WTC11 (cell line): ENCODE measurements at regions not wholly inside any gene's neighbourhood (a gene's known extent, or its start where the extent isn't known, plus 50 kb on each side); places are given as distances from the start of the nearest gene placed in this dataset.

Experiments used
- ATAC-seq: fragments of 200-7000 bp; cut with Tn5 transposase; 2 replicates; pipeline ENCODE4 v1.10.0; 2021; ENCODE audit warnings: mild to moderate bottlenecking, moderate library complexity
- CTCF ChIA-PET: fragments of 300-600 bp; sonication (Branson Sonifier 250); formaldehyde crosslinking; loops from one replicate; lab custom pipeline; 2021; ENCODE audit warnings: antibody characterized with exemption; lab: Charles Lee
- POLR2A ChIA-PET: fragments of 350-600 bp; sonication (Branson Sonifier 250); formaldehyde crosslinking; loops from one replicate; lab custom pipeline; 2021; ENCODE audit warnings: antibody characterized with exemption; lab: Charles Lee
- DNase-seq: peaks from one replicate; pipeline ENCODE4 v3.0.0; 2021; ENCODE audit warnings: low spot score
- H3K27ac Mint-ChIP-seq: 2 replicates; pipeline ENCODE4 v1.8.0; 2021; ENCODE audit warnings: mixed read lengths
- H3K27me3 Mint-ChIP-seq: 2 replicates; pipeline ENCODE4 v1.8.0; 2021; ENCODE audit warnings: low read depth, mild to moderate bottlenecking, moderate library complexity, mixed read lengths
- H3K36me3 Mint-ChIP-seq: 2 replicates; pipeline ENCODE4 v1.8.0; 2021; ENCODE audit warnings: mixed read lengths
- H3K4me1 Mint-ChIP-seq: 2 replicates; pipeline ENCODE4 v1.8.0; 2022; ENCODE audit warnings: mixed read lengths
- H3K4me3 Mint-ChIP-seq: 2 replicates; pipeline ENCODE4 v1.8.0; 2021; ENCODE audit warnings: mild to moderate bottlenecking, moderate library complexity, mixed read lengths
- H3K9me3 Mint-ChIP-seq: 2 replicates; pipeline ENCODE4 v1.8.0; 2021; ENCODE audit warnings: mixed read lengths
- CREM ChIP-seq: sonication (generic); formaldehyde crosslinking; IDR thresholded peaks from 2 replicates; pipeline ENCODE4 v1.8.1; 2022; ENCODE audit warnings: mild to moderate bottlenecking, missing genetic modification reagents, moderate library complexity
- E2F4 ChIP-seq: sonication (generic); formaldehyde crosslinking; IDR thresholded peaks from 2 replicates; pipeline ENCODE4 v1.8.1; 2022; ENCODE audit warnings: low read depth, mild to moderate bottlenecking, moderate library complexity, missing genetic modification reagents, borderline replicate concordance
- FOXP4 ChIP-seq: sonication (generic); formaldehyde crosslinking; IDR thresholded peaks from 2 replicates; pipeline ENCODE4 v1.8.0; 2022; ENCODE audit warnings: mild to moderate bottlenecking, missing genetic modification reagents
- ZNF671 ChIP-seq: fragments of 250-450 bp; sonication (Bioruptor Pico); IDR thresholded peaks from 2 replicates; pipeline ENCODE4 v1.8.0; 2021; ENCODE audit warnings: mild to moderate bottlenecking
- TF ChIP-seq, protein P1 (sequence below): fragments of 250-450 bp; sonication (Bioruptor Pico); conservative IDR thresholded peaks from 2 replicates; pipeline ENCODE4 v1.9.0; 2021; ENCODE audit warnings: mild to moderate bottlenecking
- TF ChIP-seq, protein P2 (sequence below): fragments of 200-600 bp; IDR thresholded peaks from 2 replicates; pipeline ENCODE4 v1.8.0; 2022; ENCODE audit warnings: antibody characterized with exemption
- TF ChIP-seq, protein P3 (sequence below): sonication (generic); formaldehyde crosslinking; IDR thresholded peaks from 2 replicates; pipeline ENCODE4 v1.8.1; 2023; ENCODE audit warnings: mild to moderate bottlenecking, missing genetic modification reagents, moderate library complexity
- TF ChIP-seq, protein P4 (sequence below): sonication (generic); formaldehyde crosslinking; IDR thresholded peaks from 2 replicates; pipeline ENCODE4 v1.8.1; 2023; ENCODE audit warnings: mild to moderate bottlenecking, moderate library complexity, missing genetic modification reagents

DNA sequence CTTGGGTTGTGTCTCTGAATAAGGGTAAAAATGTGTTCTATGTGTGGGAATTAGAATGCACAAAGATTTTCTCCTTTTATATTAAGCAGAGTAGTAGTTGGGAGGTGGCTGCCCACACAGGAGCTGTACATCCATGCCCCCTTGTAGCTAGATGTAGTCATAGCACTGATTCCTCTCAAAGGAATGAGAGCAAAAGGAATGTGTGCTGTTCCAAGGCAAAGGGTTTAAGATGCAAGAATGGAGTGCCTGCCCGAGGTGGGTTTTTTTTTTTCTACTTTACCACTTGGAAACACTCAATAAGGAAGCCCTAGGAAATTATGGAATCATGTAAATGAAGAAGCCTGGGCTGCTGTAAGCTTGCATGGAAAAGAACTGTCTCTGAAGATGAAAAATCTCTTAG lies 2183.2 kb upstream of the AGA start (continued):
- TF ChIP-seq, protein P1, sequence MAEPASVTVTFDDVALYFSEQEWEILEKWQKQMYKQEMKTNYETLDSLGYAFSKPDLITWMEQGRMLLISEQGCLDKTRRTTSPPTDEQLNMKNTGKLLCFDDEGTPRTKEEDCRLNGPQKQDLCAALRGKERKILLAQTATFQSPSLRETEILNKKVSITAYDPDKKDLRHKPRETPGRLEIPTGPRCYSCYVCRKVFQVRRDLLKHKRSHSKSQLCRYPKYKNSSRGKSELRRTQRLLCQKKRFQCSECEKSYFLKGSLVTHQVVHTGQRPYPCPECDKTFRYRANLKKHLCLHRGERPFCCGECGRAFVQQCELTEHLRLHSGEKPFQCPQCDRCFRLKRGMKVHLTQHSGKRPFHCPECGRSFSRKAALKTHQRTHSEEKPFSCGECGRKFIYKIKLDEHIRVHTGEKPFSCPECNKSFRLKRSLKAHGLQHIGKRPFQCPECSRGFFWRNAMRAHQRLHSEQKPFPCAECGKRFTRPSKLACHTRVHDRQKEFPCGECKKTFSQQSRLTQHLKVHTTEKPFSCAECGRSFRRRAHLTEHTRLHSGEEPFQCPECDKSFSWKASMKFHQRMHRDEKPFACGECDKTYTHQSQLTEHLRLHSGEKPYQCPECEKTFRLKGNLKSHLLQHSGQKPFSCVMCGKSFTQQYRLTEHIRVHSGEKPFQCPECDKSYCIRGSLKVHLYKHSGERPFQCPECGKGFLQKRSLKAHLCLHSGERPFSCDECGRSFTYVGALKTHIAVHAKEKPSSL (CRISPR knock-in tag): no peak
- TF ChIP-seq E2F4 (CRISPR knock-in tag): no peak
- TF ChIP-seq FOXP4 (CRISPR knock-in tag): no peak
- TF ChIP-seq, all 79 proteins: peak for 0

GRCh38 chr4:179626687-179627086 lies 2184.4 kb upstream of the AGA start:
- peak; percentile 51 for DNase-seq
- CTCF ChIA-PET: interaction anchor here (0.6 to 1.3 kb wide), 7 partner anchors 11 to 658 kb away, joined by 3 to 5 read pairs (median 3); no protein-coding TSS in a partner anchor
- TF ChIP-seq, protein P2, sequence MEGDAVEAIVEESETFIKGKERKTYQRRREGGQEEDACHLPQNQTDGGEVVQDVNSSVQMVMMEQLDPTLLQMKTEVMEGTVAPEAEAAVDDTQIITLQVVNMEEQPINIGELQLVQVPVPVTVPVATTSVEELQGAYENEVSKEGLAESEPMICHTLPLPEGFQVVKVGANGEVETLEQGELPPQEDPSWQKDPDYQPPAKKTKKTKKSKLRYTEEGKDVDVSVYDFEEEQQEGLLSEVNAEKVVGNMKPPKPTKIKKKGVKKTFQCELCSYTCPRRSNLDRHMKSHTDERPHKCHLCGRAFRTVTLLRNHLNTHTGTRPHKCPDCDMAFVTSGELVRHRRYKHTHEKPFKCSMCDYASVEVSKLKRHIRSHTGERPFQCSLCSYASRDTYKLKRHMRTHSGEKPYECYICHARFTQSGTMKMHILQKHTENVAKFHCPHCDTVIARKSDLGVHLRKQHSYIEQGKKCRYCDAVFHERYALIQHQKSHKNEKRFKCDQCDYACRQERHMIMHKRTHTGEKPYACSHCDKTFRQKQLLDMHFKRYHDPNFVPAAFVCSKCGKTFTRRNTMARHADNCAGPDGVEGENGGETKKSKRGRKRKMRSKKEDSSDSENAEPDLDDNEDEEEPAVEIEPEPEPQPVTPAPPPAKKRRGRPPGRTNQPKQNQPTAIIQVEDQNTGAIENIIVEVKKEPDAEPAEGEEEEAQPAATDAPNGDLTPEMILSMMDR: peak; percentile 63; the same call in 1 of the 2 replicates
- TF ChIP-seq CREM (CRISPR knock-in tag): no peak
- TF ChIP-seq, all 79 proteins: peak for 1
- no peaks in the 10 kb centered on the region for H3K9me3 Mint-ChIP-seq
- H3K36me3 Mint-ChIP-seq: no peaks in the 10 kb centered on the region
- H3K4me1 Mint-ChIP-seq: 0 out of 2 replicates have a peak, but pooled peaks cover 5% of the 10 kb centered on the region
- peak; percentile 98 for ATAC-seq
- no peak overlapping the region for H3K27ac Mint-ChIP-seq
- no peak overlapping the region for H3K4me3 Mint-ChIP-seq
- no peaks in the 10 kb centered on the region for H3K27me3 Mint-ChIP-seq
- POLR2A ChIA-PET: no interaction called here

DNA sequence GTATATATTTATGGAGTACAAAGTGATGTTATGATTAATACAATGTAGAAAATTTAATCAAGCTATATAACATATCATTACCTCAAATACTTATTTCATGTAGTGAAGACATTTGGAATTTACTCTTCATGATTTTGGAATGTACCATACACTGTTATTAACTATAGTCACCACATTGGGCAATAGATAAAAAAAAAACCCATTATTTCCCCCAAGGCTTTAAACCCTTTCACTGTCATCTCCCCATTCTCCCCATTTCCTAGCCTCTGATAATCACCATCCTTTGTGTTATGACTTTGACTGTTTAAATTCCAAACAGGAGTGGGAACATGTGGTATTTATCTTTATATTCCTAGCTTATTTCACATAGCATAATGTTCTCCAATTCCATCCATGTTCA lies 2189.1 kb upstream of the AGA start:
- Mint-ChIP-seq H3K27ac (no peak overlapping the region), H3K27me3 (no peaks in the 10 kb centered on the region), H3K36me3 (peaks cover 7% of the 10 kb centered on the region), H3K4me3 (no peak overlapping the region), H3K4me1 (no peaks in the 10 kb centered on the region), H3K9me3 (peaks cover 11% of the 10 kb centered on the region)
- POLR2A ChIA-PET: no interaction called here
- DNase-seq (no peak), ATAC-seq (no peak)
- CTCF ChIA-PET: no interaction called here
- TF ChIP-seq, protein P3, sequence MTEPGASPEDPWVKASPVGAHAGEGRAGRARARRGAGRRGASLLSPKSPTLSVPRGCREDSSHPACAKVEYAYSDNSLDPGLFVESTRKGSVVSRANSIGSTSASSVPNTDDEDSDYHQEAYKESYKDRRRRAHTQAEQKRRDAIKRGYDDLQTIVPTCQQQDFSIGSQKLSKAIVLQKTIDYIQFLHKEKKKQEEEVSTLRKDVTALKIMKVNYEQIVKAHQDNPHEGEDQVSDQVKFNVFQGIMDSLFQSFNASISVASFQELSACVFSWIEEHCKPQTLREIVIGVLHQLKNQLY: no peak
- no peak for TF ChIP-seq ZNF671 (CRISPR knock-in tag)

GRCh38 chr4:179634862-179635261 lies 2192.6 kb upstream of the AGA start:
- no peak for ATAC-seq
- no peak overlapping the region for H3K27ac Mint-ChIP-seq

More at GRCh38 chr4:179634862-179635261, 2192.6 kb upstream of the AGA start:
- no peak for DNase-seq
- peaks cover 33% of the 10 kb centered on the region for H3K9me3 Mint-ChIP-seq
- H3K4me1 Mint-ChIP-seq: no peaks in the 10 kb centered on the region
- POLR2A ChIA-PET: no interaction called here
- TF ChIP-seq, protein P4, sequence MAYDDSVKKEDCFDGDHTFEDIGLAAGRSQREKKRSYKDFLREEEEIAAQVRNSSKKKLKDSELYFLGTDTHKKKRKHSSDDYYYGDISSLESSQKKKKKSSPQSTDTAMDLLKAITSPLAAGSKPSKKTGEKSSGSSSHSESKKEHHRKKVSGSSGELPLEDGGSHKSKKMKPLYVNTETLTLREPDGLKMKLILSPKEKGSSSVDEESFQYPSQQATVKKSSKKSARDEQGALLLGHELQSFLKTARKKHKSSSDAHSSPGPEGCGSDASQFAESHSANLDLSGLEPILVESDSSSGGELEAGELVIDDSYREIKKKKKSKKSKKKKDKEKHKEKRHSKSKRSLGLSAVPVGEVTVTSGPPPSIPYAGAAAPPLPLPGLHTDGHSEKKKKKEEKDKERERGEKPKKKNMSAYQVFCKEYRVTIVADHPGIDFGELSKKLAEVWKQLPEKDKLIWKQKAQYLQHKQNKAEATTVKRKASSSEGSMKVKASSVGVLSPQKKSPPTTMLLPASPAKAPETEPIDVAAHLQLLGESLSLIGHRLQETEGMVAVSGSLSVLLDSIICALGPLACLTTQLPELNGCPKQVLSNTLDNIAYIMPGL (CRISPR knock-in tag): no peak
- H3K27me3 Mint-ChIP-seq: no peaks in the 10 kb centered on the region
- peaks cover 31% of the 10 kb centered on the region for H3K36me3 Mint-ChIP-seq
- CTCF ChIA-PET: no interaction called here
- no peak overlapping the region for H3K4me3 Mint-ChIP-seq
